ENCODE measurements at regions not wholly inside any gene's neighbourhood (a gene's known extent, or its start where the extent isn't known, plus 50 kb on each side); places are given as distances from the start of the nearest gene placed in this dataset.

DNA sequence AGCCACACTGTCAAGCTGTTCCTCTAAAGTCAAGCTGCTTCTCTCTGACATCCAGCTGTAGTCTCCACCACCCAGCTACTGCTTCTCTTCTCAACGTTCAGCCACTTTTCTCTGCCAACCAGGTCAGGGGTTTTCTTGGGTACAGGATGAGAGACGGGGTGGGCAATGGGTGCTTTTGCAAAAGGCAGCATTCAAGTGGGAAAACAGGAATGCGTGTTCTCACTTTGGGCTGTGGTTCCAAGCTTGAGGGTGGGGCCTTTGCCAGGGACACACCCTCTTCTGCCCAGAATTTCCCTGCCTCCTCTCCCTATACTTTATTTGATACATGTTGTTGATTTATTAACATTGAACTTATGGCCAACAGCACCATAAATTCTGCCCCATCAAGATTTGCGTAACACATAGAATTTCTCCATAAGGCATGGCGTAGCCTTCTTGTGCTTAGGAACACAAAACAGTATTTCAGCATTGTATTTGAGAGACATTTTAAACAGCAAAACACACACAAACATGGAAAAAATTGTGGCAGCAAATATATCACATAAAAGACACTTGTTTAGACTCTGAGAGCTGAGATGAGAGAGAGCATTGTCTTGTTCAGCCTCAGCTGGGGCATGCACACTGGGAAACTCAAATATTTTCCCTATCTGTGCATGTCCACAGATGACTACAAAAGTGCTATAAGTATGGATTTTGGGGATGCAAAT lies 392.8 kb downstream of the SLITRK6 start:
- Histone ChIP-seq H3K4me3 (ENCODE audit: low read depth in 1 of 2, low read length in 2 of 2) (no peak overlapping the region), H3K9ac (ENCODE audit: low read depth in 1 of 2, low read length in 2 of 2) (no peak overlapping the region), H3K9me3 (ENCODE audit: control insufficient read depth in 1 of 2, low read length in 2 of 2) (peaks cover under 1 to 7% of the 10 kb centered on the region in 2 donors), H3K27me3 (ENCODE audit: control insufficient read depth in 1 of 2, insufficient read depth in 2 of 2, low read length in 2 of 2) (no peaks in the 10 kb centered on the region), H3K4me1 (ENCODE audit: control insufficient read depth in 1 of 2, insufficient read depth in 2 of 2, low read length in 2 of 2) (no peaks in the 10 kb centered on the region), H3K27ac (ENCODE audit: low read depth, low read length) (no peak overlapping the region), H3K36me3 (ENCODE audit: control insufficient read depth in 1 of 2, insufficient read depth in 2 of 2, low read length in 2 of 2) (no peaks in the 10 kb centered on the region)

- Histone ChIP-seq H3K9ac (ENCODE audit: low read depth in 1 of 2, low read length in 2 of 2) (no peak overlapping the region), H3K4me1 (ENCODE audit: control insufficient read depth in 1 of 2, insufficient read depth in 2 of 2, low read length in 2 of 2) (no peaks in the 10 kb centered on the region), H3K36me3 (ENCODE audit: control insufficient read depth in 1 of 2, insufficient read depth in 2 of 2, low read length in 2 of 2) (no peaks in the 10 kb centered on the region), H3K9me3 (ENCODE audit: control insufficient read depth in 1 of 2, low read length in 2 of 2) (peaks cover 0 to 17% of the 10 kb centered on the region in 2 donors), H3K4me3 (ENCODE audit: low read depth in 1 of 2, low read length in 2 of 2) (no peak overlapping the region), H3K27me3 (ENCODE audit: control insufficient read depth in 1 of 2, insufficient read depth in 2 of 2, low read length in 2 of 2) (no peaks in the 10 kb centered on the region), H3K27ac (ENCODE audit: low read depth, low read length) (no peak overlapping the region)
Observed at GRCh38 chr13:85405316-85405897, 393.8 kb downstream of the SLITRK6 start.

GRCh38 chr13:85386424-85386823 lies 412.8 kb downstream of the SLITRK6 start:
- no peaks in the 10 kb centered on the region for H3K36me3 ChIP-seq (ENCODE audit: control insufficient read depth in 1 of 2, insufficient read depth in 2 of 2, low read length in 2 of 2)
- no peaks in the 10 kb centered on the region for H3K4me1 ChIP-seq (ENCODE audit: control insufficient read depth in 1 of 2, insufficient read depth in 2 of 2, low read length in 2 of 2)
- no peaks in the 10 kb centered on the region for H3K27me3 ChIP-seq (ENCODE audit: control insufficient read depth in 1 of 2, insufficient read depth in 2 of 2, low read length in 2 of 2)
- H3K9me3 ChIP-seq (ENCODE audit: control insufficient read depth in 1 of 2, low read length in 2 of 2), result peaks cover 2 to 4% of the 10 kb centered on the region in 2 donors
- H3K4me3 ChIP-seq (ENCODE audit: low read depth in 1 of 2, low read length in 2 of 2), result no peak overlapping the region
- no peak overlapping the region for H3K9ac ChIP-seq (ENCODE audit: low read depth in 1 of 2, low read length in 2 of 2)
- H3K27ac ChIP-seq (ENCODE audit: low read depth, low read length), result no peak overlapping the region

- Histone ChIP-seq H3K4me3 (ENCODE audit: low read depth in 1 of 2, low read length in 2 of 2) (no peak overlapping the region), H3K27ac (ENCODE audit: low read depth, low read length) (no peak overlapping the region)
Observed at GRCh38 chr13:85383291-85383690, 415.9 kb downstream of the SLITRK6 start.

GRCh38 chr13:85381082-85381481 lies 418.1 kb downstream of the SLITRK6 start:
- Histone ChIP-seq H3K9ac (ENCODE audit: low read depth in 1 of 2, low read length in 2 of 2) (no peak overlapping the region), H3K27ac (ENCODE audit: low read depth, low read length) (no peak overlapping the region)

More at GRCh38 chr13:85383291-85383690, 415.9 kb downstream of the SLITRK6 start:
- peaks cover 3 to 6% of the 10 kb centered on the region in 2 donors for H3K9me3 ChIP-seq (ENCODE audit: control insufficient read depth in 1 of 2, low read length in 2 of 2)
- H3K36me3 ChIP-seq (ENCODE audit: control insufficient read depth in 1 of 2, insufficient read depth in 2 of 2, low read length in 2 of 2), result no peaks in the 10 kb centered on the region
- H3K27me3 ChIP-seq (ENCODE audit: control insufficient read depth in 1 of 2, insufficient read depth in 2 of 2, low read length in 2 of 2), result no peaks in the 10 kb centered on the region
- H3K9ac ChIP-seq (ENCODE audit: low read depth in 1 of 2, low read length in 2 of 2), result no peak overlapping the region
- H3K4me1 ChIP-seq (ENCODE audit: control insufficient read depth in 1 of 2, insufficient read depth in 2 of 2, low read length in 2 of 2), result no peaks in the 10 kb centered on the region

DNA sequence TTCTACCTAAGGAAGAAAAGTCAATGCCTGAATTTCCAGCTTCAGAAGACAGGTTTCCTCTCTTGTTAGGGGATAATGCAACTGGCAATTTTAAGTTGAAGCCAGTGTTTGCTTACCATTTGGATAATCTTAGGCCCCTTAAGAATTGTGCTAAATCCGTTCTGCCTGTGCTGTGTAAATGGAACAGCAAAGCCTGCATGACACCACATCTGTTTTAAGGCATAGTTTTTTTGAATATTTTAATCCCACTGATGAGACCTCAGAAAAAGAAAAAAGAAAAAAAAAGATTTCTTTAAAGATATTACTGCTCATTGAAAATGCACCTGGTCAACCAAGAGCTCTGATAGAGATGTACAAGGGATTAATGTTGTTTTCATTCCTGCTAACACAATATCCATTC lies 419.2 kb downstream of the SLITRK6 start:
- H3K36me3 ChIP-seq (ENCODE audit: control insufficient read depth in 1 of 2, insufficient read depth in 2 of 2, low read length in 2 of 2), result no peaks in the 10 kb centered on the region
- H3K4me3 ChIP-seq (ENCODE audit: low read depth in 1 of 2, low read length in 2 of 2), result no peak overlapping the region
- H3K9ac ChIP-seq (ENCODE audit: low read depth in 1 of 2, low read length in 2 of 2), result no peak overlapping the region
- no peaks in the 10 kb centered on the region for H3K4me1 ChIP-seq (ENCODE audit: control insufficient read depth in 1 of 2, insufficient read depth in 2 of 2, low read length in 2 of 2)
- H3K27me3 ChIP-seq (ENCODE audit: control insufficient read depth in 1 of 2, insufficient read depth in 2 of 2, low read length in 2 of 2), result no peaks in the 10 kb centered on the region
- no peak overlapping the region for H3K27ac ChIP-seq (ENCODE audit: low read depth, low read length)
- peaks cover 3 to 8% of the 10 kb centered on the region in 2 donors for H3K9me3 ChIP-seq (ENCODE audit: control insufficient read depth in 1 of 2, low read length in 2 of 2)

More at GRCh38 chr13:85381082-85381481, 418.1 kb downstream of the SLITRK6 start:
- Histone ChIP-seq H3K9me3 (ENCODE audit: control insufficient read depth in 1 of 2, low read length in 2 of 2) (peaks cover 3 to 9% of the 10 kb centered on the region in 2 donors), H3K36me3 (ENCODE audit: control insufficient read depth in 1 of 2, insufficient read depth in 2 of 2, low read length in 2 of 2) (no peaks in the 10 kb centered on the region), H3K4me1 (ENCODE audit: control insufficient read depth in 1 of 2, insufficient read depth in 2 of 2, low read length in 2 of 2) (no peaks in the 10 kb centered on the region), H3K27me3 (ENCODE audit: control insufficient read depth in 1 of 2, insufficient read depth in 2 of 2, low read length in 2 of 2) (no peaks in the 10 kb centered on the region), H3K4me3 (ENCODE audit: low read depth in 1 of 2, low read length in 2 of 2) (no peak overlapping the region)

GRCh38 chr13:85379433-85379832 lies 419.8 kb downstream of the SLITRK6 start:
- Histone ChIP-seq H3K36me3 (ENCODE audit: control insufficient read depth in 1 of 2, insufficient read depth in 2 of 2, low read length in 2 of 2) (no peaks in the 10 kb centered on the region), H3K27me3 (ENCODE audit: control insufficient read depth in 1 of 2, insufficient read depth in 2 of 2, low read length in 2 of 2) (no peaks in the 10 kb centered on the region), H3K4me3 (ENCODE audit: low read depth in 1 of 2, low read length in 2 of 2) (no peak overlapping the region), H3K4me1 (ENCODE audit: control insufficient read depth in 1 of 2, insufficient read depth in 2 of 2, low read length in 2 of 2) (no peaks in the 10 kb centered on the region), H3K9ac (ENCODE audit: low read depth in 1 of 2, low read length in 2 of 2) (no peak overlapping the region), H3K9me3 (ENCODE audit: control insufficient read depth in 1 of 2, low read length in 2 of 2) (peaks cover 3 to 5% of the 10 kb centered on the region in 2 donors), H3K27ac (ENCODE audit: low read depth, low read length) (no peak overlapping the region)

GRCh38 chr13:85377783-85378182 lies 421.4 kb downstream of the SLITRK6 start:
- Histone ChIP-seq H3K4me1 (ENCODE audit: control insufficient read depth in 1 of 2, insufficient read depth in 2 of 2, low read length in 2 of 2) (no peaks in the 10 kb centered on the region), H3K4me3 (ENCODE audit: low read depth in 1 of 2, low read length in 2 of 2) (no peak overlapping the region), H3K36me3 (ENCODE audit: control insufficient read depth in 1 of 2, insufficient read depth in 2 of 2, low read length in 2 of 2) (no peaks in the 10 kb centered on the region), H3K27ac (ENCODE audit: low read depth, low read length) (no peak overlapping the region), H3K9me3 (ENCODE audit: control insufficient read depth in 1 of 2, low read length in 2 of 2) (peaks cover 3 to 7% of the 10 kb centered on the region in 2 donors), H3K27me3 (ENCODE audit: control insufficient read depth in 1 of 2, insufficient read depth in 2 of 2, low read length in 2 of 2) (no peaks in the 10 kb centered on the region), H3K9ac (ENCODE audit: low read depth in 1 of 2, low read length in 2 of 2) (no peak overlapping the region)

DNA sequence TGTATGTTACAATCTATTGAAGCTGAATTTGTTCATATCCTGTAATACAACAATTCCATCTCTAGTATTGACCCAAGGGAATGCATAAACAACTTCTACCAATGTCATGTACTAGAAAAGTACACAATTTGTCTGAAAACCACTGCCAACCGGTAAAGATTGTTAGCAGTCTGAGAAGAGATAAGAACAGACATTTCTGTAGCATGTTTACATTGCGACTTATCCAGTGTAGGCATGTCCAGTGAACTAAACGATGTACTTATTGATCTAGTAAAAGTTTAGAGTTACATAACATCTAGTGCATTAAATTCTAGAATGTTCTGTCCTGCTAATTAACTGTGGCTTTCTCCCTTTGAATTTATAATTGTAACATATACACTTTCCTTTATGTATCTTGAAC lies 425.9 kb downstream of the SLITRK6 start:
- no peak overlapping the region for H3K9ac ChIP-seq (ENCODE audit: low read depth in 1 of 2, low read length in 2 of 2)
- peaks cover 0 to 5% of the 10 kb centered on the region in 2 donors for H3K9me3 ChIP-seq (ENCODE audit: control insufficient read depth in 1 of 2, low read length in 2 of 2)
- H3K36me3 ChIP-seq (ENCODE audit: control insufficient read depth in 1 of 2, insufficient read depth in 2 of 2, low read length in 2 of 2), result no peaks in the 10 kb centered on the region
- no peaks in the 10 kb centered on the region for H3K27me3 ChIP-seq (ENCODE audit: control insufficient read depth in 1 of 2, insufficient read depth in 2 of 2, low read length in 2 of 2)
- H3K4me1 ChIP-seq (ENCODE audit: control insufficient read depth in 1 of 2, insufficient read depth in 2 of 2, low read length in 2 of 2), result no peaks in the 10 kb centered on the region
- H3K4me3 ChIP-seq (ENCODE audit: low read depth in 1 of 2, low read length in 2 of 2), result no peak overlapping the region
- no peak overlapping the region for H3K27ac ChIP-seq (ENCODE audit: low read depth, low read length)

- H3K27me3 ChIP-seq (ENCODE audit: control insufficient read depth in 1 of 2, insufficient read depth in 2 of 2, low read length in 2 of 2), result no peaks in the 10 kb centered on the region
- H3K9me3 ChIP-seq (ENCODE audit: control insufficient read depth in 1 of 2, low read length in 2 of 2), result peaks cover 2 to 4% of the 10 kb centered on the region in 2 donors
- H3K4me1 ChIP-seq (ENCODE audit: control insufficient read depth in 1 of 2, insufficient read depth in 2 of 2, low read length in 2 of 2), result no peaks in the 10 kb centered on the region
- no peak overlapping the region for H3K9ac ChIP-seq (ENCODE audit: low read depth in 1 of 2, low read length in 2 of 2)
- no peak overlapping the region for H3K4me3 ChIP-seq (ENCODE audit: low read depth in 1 of 2, low read length in 2 of 2)
- H3K27ac ChIP-seq (ENCODE audit: low read depth, low read length), result no peak overlapping the region
- H3K36me3 ChIP-seq (ENCODE audit: control insufficient read depth in 1 of 2, insufficient read depth in 2 of 2, low read length in 2 of 2), result no peaks in the 10 kb centered on the region
Observed at GRCh38 chr13:85371254-85371653, 428.0 kb downstream of the SLITRK6 start.

Data from duodenal mucosa (tissue), 2 donors.